Ishikawa (cell line): ENCODE measurements at regions not wholly inside any gene's neighbourhood (a gene's known extent, or its start where the extent isn't known, plus 50 kb on each side); places are given as distances from the start of the nearest gene placed in this dataset.

Experiments
- CEBPB ChIP-seq: IDR thresholded peaks from 2 replicates; pipeline ENCODE4 v1.6.1; 2012
- EGR1 ChIP-seq: IDR thresholded peaks from 2 replicates; pipeline ENCODE4 v1.6.1; 2012
- EP300 ChIP-seq: IDR thresholded peaks from 2 replicates; pipeline ENCODE4 v1.6.1; 2012; ENCODE audit warnings: borderline replicate concordance
- FOXM1 ChIP-seq: IDR thresholded peaks from 2 replicates; pipeline ENCODE4 v1.6.1; 2012; ENCODE audit warnings: low read depth, borderline replicate concordance
- RAD21 ChIP-seq: IDR thresholded peaks from 2 replicates; pipeline ENCODE4 v1.6.1; 2012; ENCODE audit warnings: low read depth
- TAF1 ChIP-seq: IDR thresholded peaks from 2 replicates; pipeline ENCODE4 v1.6.1; 2012; ENCODE audit warnings: low read depth, mild to moderate bottlenecking
- TCF12 ChIP-seq: IDR thresholded peaks from 2 replicates; pipeline ENCODE4 v1.6.1; 2012; ENCODE audit warnings: low read depth
- TEAD4 ChIP-seq: IDR thresholded peaks from 2 replicates; pipeline ENCODE4 v1.6.1; 2012
- YY1 ChIP-seq: IDR thresholded peaks from 2 replicates; pipeline ENCODE4 v1.6.1; 2012; ENCODE audit warnings: low read depth
- ZBTB7A ChIP-seq: IDR thresholded peaks from 2 replicates; pipeline ENCODE4 v1.6.1; 2012; ENCODE audit warnings: low read depth
- TF ChIP-seq, protein P1 (sequence below): IDR thresholded peaks from 2 replicates; pipeline ENCODE4 v1.6.1; 2012; ENCODE audit warnings: low read depth, mild to moderate bottlenecking
- TF ChIP-seq, protein P2 (sequence below): IDR thresholded peaks from 2 replicates; pipeline ENCODE4 v1.6.1; 2012

DNA sequence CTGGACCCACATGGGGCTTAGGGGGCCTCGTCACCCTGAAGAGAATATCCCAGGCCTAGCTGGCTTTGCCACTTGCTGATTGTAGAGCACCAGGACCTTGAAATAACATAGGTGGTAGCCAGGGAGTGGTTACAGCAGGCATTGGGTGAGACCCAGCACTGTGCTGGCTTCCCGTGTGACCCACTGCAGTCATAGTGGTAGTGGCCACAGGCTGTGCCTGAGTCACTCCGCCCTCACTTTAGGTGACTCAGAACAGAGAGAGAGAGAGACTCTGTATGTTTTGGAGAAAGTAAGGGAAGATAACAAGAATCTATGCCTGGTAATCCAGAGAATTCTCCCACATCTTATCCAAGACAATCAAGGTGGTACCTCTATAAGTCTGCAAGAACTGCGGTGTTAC, 98.7 kb upstream of the LHX8 start:
- no peak for TF ChIP-seq RAD21
- no peak for TF ChIP-seq CEBPB
- no peak for TF ChIP-seq TAF1
- TF ChIP-seq, protein P1, sequence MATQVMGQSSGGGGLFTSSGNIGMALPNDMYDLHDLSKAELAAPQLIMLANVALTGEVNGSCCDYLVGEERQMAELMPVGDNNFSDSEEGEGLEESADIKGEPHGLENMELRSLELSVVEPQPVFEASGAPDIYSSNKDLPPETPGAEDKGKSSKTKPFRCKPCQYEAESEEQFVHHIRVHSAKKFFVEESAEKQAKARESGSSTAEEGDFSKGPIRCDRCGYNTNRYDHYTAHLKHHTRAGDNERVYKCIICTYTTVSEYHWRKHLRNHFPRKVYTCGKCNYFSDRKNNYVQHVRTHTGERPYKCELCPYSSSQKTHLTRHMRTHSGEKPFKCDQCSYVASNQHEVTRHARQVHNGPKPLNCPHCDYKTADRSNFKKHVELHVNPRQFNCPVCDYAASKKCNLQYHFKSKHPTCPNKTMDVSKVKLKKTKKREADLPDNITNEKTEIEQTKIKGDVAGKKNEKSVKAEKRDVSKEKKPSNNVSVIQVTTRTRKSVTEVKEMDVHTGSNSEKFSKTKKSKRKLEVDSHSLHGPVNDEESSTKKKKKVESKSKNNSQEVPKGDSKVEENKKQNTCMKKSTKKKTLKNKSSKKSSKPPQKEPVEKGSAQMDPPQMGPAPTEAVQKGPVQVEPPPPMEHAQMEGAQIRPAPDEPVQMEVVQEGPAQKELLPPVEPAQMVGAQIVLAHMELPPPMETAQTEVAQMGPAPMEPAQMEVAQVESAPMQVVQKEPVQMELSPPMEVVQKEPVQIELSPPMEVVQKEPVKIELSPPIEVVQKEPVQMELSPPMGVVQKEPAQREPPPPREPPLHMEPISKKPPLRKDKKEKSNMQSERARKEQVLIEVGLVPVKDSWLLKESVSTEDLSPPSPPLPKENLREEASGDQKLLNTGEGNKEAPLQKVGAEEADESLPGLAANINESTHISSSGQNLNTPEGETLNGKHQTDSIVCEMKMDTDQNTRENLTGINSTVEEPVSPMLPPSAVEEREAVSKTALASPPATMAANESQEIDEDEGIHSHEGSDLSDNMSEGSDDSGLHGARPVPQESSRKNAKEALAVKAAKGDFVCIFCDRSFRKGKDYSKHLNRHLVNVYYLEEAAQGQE = no peak
- TF ChIP-seq, protein P2, sequence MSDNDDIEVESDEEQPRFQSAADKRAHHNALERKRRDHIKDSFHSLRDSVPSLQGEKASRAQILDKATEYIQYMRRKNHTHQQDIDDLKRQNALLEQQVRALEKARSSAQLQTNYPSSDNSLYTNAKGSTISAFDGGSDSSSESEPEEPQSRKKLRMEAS = no peak
- TF ChIP-seq TEAD4 = no peak
- TF ChIP-seq EP300 = no peak
- no peak for TF ChIP-seq YY1
- no peak for TF ChIP-seq TCF12
- no peak for TF ChIP-seq EGR1
- TF ChIP-seq FOXM1 = no peak
- no peak for TF ChIP-seq ZBTB7A
